GM21576 (cell line): ENCODE measurements at regions not wholly inside any gene's neighbourhood (a gene's known extent, or its start where the extent isn't known, plus 50 kb on each side); places are given as distances from the start of the nearest gene placed in this dataset.

Experiments
- ATAC-seq: cut with Tn5 transposase; IDR thresholded peaks from one replicate; pipeline ENCODE4 v1.9.1; 2021; ENCODE audit warnings: mild to moderate bottlenecking, moderate library complexity; ENCODE audit not compliant: unreplicated experiment

GRCh38 chr3:105013657-105014056, 353.1 kb upstream of the ALCAM start:
- ATAC-seq: no peak

GRCh38 chr3:105014631-105015030, 352.1 kb upstream of the ALCAM start:
- ATAC-seq: no peak

DNA sequence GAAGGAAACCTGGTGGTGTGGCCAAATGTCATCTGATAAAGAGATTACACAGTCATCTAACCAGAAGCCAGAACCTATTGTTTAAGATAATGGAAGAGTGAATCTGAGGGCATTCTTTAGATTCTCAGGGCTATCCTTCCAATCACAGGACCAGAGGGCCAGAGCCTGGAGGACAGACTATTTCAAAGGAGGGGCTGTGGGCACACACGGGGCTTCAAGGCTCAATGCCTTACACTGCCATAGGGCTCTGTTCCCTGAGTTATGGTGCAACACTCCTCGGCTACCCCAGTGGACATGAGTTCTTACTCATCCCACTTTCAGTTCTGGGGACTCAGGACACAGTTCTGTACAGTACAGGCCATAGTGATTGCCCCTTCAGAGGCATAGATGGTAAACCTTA, 343.9 kb upstream of the ALCAM start:
- ATAC-seq: no peak

DNA sequence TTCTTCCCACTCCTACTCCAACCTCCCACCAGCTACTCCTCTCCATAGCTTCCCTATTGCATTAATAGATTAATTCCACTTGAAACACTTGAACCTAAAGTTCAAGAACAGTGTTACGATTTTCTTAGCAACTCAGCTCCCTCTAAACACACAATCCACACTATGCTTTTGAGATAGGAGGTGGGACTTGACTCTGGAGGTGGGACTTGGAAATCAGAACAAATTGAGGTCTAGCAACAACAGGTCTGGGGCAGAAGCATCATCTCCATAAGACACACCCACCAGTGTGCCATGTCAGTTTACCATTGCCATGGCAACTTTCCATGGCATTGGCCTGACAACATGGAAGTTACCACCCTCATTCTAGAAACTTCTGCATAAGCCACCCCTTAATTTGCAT, 336.5 kb upstream of the ALCAM start:
- no peak for ATAC-seq

DNA sequence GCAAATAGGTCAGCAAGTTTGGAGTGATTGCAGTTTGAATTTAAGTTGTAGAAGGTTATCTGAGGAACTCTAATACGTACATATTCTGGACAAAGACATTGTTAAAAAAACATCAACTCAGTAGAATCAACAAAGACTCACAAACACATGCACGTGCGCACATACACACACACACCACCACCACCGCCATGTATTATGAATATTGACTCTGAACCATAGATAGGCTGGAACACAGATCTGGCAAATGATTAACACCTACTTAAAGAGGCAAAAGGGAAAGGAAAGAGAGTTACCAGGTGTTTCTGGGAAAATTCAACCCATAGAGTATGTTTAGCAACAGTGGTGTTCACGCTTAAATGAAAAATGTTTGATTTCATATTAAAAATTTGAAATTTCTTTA, 334.2 kb upstream of the ALCAM start:
- ATAC-seq: no peak

DNA sequence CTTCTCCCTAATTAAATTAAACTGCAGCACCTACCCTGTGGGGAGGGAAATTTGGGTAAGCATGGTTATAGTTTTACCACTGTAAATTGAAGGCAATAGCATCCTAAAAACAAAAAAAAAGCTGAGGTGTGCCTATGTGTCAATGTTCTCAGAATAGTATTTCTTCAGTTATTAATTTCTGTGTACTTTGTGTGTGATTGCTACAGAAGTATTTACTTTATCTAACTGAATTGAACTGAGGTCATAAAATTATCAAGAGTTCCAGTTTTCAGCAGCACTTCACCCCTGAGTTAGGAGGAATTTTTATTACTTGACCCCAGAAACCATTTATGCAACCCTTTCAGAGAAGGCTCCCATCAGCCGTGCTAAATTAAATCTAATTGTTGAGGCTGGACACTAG, 333.6 kb upstream of the ALCAM start:
- no peak for ATAC-seq

- no peak for ATAC-seq
Observed at GRCh38 chr3:105039004-105039403, 327.7 kb upstream of the ALCAM start.

- ATAC-seq: no peak
Observed at GRCh38 chr3:105040026-105040622, 326.6 kb upstream of the ALCAM start.

DNA sequence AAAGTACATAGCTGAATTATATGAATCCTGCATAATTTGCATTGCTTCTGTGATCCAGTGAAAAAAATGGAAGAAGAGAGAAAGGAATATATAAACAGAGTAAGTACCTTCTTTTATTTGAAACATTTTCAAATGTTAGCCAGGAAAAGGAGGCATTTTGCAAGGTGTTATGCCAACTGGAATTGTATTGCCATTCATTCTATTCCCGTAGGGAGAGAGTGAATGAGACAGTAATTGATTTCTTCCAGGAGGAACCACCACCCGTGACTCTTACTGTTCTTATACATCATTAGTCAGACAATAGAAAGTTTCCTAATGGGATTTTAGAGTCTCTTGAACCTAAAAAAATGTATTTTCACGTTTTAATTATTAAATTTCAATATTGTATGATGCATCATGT, 324.1 kb upstream of the ALCAM start:
- no peak for ATAC-seq

DNA sequence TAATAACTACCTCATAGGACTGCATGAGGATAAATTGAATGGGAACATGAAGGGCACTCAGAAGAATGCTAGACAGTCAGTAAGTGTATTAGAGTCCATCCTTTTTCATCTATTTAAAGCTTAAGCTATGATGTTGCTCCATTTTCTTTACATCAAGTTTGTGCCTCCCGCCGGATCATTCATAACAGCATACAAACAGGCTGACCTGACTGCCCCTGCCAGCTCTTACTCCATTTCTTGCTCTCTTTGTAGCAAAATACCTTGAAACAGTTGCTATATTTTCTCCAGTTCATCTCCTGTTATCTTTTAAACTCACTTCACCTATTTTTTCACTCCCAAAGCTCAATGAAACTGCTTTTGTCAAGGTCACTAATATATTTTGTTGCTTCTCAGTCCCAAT, 315.6 kb upstream of the ALCAM start:
- no peak for ATAC-seq

DNA sequence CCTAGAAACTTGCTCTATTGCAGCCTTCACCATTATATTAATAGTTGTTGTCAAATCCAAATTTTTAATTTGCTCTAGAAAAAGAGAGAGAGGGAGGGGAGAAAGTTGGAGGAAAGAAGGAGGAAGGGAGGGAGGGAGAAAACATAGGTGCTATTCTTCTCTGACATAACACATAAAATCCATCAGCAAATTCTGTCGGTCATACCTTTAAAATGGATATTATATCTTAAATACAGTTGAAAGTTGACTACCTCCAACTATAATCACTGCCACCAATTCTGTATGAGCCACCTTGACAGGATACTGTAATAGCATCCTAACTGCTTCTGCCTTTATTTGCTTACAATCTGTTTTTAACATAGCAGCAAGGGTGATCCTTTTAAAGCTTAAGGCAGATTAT, 314.7 kb upstream of the ALCAM start:
- ATAC-seq: no peak

DNA sequence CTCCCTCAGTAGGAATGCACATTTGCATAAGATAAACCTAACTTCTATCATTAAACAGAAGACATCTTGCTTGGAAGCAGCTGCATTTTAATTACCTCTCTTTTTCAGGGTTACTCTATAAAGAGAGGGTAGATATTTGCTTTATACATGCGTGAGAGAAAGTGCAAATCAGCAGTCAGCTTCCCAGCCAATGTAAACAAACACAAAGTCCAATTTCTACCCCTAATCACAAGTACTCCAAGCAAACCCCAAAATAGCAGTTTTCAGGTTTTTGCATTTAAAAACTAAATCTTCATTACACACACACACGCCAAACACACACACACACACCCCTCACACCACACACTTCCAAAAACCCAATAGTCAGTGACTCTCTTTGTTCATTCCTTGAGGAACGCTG, 303.9 kb upstream of the ALCAM start:
- ATAC-seq: no peak

GRCh38 chr3:105065895-105066839, 300.5 kb upstream of the ALCAM start:
- no peak for ATAC-seq

GRCh38 chr3:105067361-105067760, 299.3 kb upstream of the ALCAM start:
- no peak for ATAC-seq

GRCh38 chr3:105077060-105077822, 289.5 kb upstream of the ALCAM start:
- ATAC-seq: no peak

DNA sequence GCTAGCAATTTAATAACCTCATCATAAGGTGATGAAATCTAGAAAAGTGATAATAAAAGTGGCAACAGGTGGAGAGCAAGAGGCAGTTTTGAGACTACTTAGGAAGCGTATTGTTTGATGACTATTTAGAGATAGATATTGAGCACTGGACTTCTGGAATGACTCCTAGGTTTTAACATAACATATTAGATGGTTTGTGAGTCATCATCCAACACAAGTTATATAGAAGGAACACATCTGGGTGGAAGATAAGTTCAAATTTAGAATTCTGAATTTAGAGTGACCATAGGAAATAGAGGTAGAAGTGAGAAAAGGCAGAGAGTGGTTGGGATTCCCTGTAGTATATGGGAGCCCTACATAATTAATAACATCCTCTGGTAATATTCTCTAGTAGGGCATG, 282.8 kb upstream of the ALCAM start:
- ATAC-seq: no peak

GRCh38 chr3:105085506-105085905, 281.2 kb upstream of the ALCAM start:
- no peak for ATAC-seq

- ATAC-seq: no peak
Observed at GRCh38 chr3:105093371-105094252, 273.1 kb upstream of the ALCAM start.

DNA sequence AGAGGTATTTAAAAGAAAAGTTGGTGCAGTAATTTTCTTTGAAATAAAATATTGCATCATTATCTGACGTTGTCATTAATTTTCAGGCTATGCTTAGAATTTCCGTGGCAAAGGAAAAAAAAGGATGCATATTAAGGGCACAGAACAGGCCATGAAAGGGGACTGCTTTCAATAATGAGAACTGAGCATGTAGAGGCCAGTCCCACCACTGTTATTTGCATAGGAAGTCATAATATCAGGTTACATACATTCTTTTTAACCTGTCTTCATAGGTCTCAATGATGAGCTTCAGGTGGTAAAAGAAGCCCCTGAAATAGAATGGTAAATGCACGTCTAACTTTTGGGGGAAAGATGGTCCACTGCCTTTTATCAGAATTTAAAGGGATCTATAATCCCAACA, 272.1 kb upstream of the ALCAM start:
- no peak for ATAC-seq

DNA sequence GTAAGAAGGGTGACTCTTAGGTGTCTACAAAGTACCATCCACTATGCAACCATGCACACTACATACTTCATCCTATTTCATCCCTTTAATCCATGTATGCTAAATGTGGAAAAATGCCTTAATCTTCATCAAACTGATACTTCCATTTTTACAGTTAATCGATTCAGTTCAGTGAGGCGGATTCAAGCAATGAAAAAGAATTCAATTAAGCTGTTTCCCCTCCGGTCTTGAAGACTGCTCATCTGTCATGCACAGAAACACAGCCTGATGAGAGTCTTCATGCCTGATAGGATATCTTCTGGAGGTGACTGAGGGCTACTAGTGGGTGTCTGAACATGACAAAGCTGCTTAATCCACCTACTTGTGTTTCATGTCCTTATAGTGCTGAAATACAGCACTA, 270.6 kb upstream of the ALCAM start:
- no peak for ATAC-seq

GRCh38 chr3:105101603-105102002, 265.1 kb upstream of the ALCAM start:
- no peak for ATAC-seq
